GM19397 (cell line): ENCODE measurements at regions not wholly inside any gene's neighbourhood (a gene's known extent, or its start where the extent isn't known, plus 50 kb on each side); places are given as distances from the start of the nearest gene placed in this dataset.

Experiments
- ATAC-seq: cut with Tn5 transposase; IDR thresholded peaks from one replicate; pipeline ENCODE4 v1.9.1; 2021; ENCODE audit warnings: mild to moderate bottlenecking, moderate library complexity; ENCODE audit not compliant: unreplicated experiment

DNA sequence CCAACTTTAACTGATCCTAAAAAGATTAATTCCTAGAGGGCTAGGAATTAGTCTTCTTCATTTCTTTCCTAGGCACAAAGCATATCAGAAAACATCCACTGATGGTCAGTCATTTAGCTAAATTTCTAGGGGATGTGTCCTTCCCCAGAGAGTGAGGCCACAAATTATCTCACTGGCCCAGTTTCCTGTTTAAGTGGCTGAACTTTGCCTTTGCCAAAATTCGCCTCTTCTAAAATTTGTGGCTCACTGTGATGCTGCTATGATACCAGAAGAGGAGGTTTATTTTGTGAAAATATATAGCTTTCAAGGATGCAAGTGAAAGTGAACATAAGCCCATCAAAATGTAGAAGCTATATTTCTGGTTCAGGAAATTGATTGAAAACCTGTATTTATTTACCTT is 98.1 kb upstream of the FER start:
- ATAC-seq, result no peak

DNA sequence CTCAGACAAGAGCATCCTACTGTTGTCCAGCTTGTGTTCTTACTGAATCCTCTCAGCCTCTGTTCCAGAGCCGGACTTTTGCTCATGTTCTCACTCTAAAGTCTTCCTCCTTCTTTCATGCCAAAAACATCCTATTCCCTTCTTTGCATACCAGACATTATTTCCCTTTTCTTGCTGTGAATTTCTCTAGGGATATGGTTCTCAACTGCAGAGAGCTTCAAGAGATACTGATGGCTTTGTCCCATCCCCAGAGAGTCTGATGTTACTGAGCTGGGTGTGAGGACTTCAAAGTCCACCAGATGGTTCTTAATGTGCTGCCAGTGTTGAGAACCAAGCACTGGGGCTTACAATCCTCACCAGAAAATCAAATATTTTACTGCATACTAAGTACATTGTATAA is 98.6 kb upstream of the FER start:
- no peak for ATAC-seq

DNA sequence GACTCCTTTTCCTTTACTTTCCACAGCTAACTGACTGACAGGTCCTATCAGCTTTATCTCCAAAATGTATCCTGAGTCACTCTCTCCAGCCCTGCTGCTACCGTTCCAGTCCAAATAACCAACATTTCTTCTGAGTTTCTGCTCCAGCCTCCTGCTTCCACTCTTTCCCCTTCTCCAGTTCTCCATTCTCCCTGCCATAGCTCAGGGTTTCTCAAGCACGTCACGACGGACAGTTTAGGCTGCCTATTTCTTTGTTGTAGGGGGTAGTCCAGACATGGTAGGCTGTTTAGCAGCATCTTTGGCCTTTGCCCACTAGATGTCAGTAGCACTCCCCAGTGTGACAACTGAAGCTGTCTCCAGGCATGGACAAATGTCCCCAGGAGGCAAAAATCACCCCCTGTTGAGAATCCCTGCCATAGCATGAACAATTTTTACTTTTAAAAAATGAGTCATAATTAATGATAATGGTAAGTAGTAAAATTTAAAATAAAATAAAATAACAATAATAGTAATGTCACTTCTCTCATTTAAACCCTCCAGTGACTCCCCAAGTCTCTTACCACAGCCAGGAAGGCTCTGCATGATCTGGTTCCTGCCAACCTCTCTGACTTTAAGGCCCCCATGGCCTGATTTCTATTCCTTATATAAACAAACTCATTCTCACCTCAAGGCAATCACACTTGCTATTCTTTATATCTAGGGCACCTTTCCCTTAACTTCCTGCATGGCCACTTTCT is 105.4 kb upstream of the FER start:
- ATAC-seq, result peak; percentile 97

DNA sequence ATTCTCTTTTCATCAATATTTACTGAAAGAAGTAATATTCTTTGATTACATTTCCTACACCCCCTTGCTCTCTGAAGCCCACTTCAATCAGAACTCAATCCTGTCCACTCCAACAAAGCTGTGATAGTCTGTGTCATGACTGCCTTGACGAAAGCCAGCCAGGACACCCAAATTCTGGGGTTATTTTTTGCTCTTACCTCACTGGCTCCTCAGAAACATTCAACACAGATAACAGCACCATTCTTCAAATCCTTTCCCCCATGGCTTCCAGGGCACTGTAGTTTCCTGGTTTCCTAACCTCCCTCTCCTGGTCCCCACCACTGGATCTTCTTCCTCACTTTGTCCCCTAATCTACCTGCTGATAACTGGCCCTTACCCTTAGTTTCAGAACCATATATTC is 106.1 kb upstream of the FER start:
- no peak for ATAC-seq

DNA sequence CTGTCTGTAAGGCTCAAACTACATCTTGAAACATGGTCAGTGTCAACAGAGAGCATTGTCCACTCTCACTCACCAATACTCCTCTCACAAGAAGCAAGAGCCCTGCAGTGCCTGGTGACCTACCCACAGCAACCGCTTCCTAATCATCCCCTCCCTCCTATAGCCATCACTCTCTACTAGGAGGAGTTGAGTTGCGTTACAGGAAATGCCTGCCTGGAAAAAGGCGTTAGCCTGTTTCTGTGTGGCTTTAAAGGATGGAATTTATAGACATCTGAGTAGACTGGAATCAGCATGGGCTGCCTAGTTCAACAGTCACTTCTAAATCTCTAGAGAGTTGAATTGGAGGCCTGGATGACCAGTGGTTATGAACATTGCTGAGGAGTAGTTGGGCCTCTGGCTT is 108.3 kb upstream of the FER start:
- no peak for ATAC-seq

DNA sequence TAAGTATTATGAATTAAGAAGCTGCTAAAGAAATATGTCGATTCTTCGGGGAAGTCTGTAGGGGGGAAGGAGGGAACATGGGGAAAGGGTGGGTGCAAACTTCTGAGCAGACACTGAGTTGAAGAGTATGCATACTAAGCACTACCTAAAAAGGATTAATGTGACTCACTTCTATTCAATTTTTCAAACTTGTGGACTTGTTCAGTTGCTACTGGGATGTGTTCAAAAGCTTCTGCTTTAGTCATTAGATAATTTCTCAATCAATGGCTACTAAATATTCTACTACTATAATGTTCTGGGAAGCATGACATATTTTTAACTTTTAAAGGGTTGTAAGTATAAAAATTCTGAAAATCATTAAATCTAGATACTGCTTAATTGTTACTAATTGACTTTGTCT is 109.7 kb upstream of the FER start:
- no peak for ATAC-seq

DNA sequence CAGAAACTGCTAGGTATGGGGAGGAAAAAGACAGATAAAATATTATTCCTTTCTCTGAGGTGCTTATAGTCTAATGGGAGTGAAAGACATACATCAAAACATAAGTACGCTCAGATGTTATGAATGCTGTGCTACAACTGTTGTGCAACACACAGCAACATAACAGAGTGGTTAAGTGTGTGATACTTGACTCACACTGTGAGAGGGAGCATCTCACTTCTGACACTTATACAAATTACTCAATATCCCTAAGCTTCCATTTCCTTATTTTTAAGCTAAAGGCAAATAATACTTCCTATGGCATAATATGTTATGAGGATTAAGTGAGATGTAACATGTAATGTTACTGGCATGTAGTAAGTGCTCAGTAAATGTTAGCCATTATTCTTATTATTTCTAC is 110.6 kb upstream of the FER start:
- no peak for ATAC-seq

DNA sequence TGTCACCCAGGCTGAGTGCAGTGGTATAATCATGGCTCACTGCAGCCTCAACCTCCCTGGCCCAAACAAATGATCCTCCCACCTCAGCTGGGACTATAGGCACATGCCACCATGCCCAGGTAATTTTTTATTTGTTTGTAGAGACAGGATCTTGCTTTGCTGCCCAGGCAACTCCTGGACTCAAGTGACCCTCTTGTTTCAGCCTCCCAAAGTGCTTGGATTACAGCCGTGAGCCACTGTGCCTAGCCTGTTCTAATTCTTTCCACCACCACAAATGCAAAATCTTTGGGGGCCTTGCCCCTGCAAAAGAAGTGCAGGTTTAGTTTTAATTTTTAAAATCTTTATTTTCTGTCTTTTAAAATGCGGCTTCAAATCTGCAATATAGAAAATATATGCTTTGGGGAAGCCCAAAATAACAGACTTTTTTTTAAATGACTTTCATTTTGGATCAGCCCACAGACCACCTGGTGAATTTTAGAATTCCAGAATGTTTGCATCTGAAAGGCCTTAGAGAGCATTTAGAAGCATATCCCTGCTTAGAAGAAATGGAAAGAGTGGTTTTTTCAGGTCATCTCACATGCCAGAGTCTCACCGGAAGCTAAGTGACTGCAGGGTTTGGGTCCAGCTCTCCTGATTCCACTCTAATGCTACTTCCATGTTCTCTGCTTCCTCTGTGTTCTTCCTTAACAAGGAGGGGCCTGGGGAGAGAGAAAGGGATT is 111.4 kb upstream of the FER start:
- no peak for ATAC-seq

DNA sequence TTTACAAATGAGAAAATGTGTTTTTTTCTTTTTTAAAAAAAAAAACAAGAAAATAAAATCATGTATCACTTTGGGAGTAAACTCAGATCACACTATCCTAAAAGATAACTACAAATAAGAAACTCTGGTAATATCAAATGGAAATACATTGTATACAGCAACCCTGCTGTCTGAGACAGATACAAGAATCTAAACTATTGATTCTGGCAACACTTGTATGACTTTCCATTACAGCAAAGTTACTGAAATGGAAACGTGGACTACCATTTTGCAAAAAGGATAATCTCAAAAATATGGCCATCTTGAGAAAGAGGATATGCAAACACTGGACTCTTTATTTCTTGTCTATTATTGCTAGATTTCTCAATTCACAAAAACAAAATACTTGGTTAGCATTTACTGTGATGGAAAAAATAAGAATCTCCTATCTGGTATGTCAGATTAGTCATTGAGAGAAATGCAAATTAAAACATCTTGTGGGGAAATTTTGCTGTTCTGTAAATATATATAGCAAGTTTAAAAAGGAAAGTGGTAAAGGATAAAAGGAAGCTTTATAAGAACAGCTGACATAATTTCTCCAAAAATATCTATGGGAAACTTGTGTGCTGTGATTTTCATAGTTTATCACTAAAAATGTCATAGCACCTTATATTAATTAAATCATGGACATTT is 112.9 kb upstream of the FER start:
- ATAC-seq, result peak; percentile 60

DNA sequence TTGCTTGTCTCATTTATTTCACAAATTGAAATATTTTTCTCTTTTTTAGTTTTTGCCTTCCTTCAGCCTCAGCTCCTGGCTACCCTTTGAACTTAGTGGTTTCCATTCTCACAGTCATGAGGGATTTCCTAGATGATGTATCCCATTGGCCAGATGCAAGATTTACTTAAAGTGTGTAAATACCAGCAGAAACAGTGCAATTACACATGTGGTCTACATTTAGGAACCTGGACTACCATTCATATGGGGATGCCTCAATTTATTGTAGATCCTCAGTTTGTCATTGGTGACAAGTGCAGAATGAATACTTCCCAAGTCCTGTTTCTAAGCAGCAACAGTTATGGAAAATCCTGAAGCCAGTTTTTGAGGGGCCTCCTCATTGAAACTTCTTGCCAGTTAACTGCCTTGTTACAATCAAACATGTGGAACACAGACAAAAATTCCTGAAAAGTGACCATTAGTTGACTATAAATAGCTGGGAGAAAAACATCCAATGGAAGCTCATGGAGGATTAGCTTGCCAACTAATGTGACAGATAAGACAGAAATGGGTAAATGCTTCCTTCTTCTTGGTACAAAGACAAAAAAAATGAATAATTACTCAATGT is 113.6 kb upstream of the FER start:
- no peak for ATAC-seq

DNA sequence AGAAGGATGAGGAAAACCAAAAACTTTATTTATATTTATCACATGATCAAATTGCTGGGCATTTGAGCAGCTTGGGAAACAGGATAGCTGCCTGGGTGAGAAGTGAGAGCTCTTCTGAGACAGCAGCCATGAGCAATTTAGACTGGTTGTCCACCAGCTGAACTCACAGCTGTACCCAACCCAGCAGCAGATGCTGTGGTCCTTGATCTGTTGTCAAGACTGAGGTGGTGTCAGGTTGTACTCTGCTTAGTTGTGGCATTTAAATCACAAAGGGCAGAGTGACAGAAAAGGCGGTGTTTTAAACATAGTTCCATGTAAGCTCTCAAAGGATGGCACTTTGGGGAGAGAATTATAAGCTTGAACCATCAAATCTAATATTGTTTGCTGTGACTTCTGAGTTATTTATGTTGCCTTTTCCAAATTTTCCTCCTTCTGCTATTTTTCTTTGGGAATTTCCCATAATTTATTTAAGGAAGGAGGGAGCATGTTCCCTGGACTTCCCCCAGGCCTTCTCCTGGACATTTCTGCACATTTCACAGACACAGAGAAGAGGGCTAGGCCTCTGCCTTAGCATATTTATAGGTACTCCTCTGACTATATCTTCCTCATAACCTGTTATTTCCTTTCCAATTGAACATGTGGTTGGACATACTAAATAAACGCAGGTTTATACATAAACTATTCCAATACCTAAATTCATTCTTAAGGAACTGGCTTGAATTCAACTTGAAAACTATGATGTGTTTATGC is 117.7 kb upstream of the FER start:
- ATAC-seq, result no peak

DNA sequence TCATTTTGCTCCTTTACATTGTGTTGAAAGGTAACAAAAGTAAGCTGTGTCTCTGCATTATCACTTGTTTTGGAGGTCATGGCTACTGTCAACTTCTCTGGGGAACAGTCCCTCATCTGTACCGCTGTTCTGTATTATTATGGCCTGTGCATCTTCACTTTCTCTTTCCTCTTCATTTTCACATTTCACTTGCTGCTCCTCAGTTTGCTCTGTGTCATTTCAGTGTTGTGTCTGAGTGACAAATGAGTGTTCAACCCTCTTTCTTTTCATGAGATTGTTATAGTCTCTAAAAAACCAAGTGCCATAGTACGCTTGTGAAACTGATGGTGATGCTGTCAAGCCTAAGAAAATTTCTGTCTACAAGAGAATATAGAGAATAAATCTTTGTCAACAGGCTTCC is 122.0 kb upstream of the FER start:
- ATAC-seq, result no peak

DNA sequence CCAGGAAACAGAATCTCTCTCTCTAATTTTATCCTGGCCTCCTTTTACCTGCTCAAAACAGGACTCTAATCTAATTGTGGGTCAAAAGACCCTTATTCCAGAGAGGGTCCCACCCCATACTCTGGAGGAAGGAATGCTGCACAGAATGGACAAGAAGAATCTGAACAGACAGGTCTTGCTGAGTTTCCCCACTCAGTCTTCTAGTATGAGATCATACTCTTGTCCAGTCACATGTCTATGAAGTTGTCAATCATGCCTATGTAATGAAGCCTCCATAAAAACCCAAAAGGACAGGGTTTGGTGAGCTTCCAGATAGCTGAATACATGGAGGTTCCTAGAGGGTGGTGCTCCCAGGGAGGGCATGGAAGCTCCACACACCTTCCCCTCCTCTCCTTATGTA is 123.9 kb upstream of the FER start:
- ATAC-seq, result no peak

DNA sequence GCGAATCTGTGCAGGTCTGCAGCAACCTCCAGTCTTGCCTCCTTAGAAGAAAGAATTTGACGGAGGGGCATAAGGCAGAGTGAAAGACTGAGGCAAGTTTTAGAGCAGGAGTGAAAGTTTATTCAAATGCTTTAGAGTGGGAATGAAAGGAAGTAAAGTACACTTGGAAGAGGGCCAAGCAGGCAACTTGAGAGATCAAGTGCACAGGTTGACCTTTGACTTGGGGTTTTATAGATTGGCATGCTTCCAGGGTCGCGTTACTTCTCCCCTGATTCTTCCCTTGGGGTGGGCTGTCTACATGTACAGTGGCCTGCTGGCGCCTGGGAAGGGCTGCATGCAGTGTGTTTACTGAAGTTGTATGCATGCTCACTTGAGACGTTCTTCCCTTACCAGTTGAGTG is 127.2 kb upstream of the FER start:
- ATAC-seq, result no peak

DNA sequence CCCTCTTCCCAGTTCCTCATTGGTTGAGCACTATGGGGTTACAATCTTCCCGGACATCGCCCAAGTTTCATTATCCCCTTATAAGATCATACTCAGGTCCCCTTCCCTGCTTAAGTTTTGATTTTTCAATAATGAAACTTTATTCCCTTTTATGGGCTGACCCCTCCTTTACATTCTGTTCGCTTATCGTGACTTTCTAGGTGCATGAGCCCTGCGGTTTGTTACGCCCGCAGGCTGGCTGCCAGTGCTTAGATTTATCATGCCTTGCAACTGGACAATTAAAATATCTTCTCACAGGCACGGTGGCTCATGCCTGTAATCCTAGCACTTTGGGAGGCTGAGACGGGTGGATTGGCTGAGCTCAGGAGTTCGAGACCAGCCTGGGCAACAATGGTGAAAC is 127.9 kb upstream of the FER start:
- no peak for ATAC-seq

DNA sequence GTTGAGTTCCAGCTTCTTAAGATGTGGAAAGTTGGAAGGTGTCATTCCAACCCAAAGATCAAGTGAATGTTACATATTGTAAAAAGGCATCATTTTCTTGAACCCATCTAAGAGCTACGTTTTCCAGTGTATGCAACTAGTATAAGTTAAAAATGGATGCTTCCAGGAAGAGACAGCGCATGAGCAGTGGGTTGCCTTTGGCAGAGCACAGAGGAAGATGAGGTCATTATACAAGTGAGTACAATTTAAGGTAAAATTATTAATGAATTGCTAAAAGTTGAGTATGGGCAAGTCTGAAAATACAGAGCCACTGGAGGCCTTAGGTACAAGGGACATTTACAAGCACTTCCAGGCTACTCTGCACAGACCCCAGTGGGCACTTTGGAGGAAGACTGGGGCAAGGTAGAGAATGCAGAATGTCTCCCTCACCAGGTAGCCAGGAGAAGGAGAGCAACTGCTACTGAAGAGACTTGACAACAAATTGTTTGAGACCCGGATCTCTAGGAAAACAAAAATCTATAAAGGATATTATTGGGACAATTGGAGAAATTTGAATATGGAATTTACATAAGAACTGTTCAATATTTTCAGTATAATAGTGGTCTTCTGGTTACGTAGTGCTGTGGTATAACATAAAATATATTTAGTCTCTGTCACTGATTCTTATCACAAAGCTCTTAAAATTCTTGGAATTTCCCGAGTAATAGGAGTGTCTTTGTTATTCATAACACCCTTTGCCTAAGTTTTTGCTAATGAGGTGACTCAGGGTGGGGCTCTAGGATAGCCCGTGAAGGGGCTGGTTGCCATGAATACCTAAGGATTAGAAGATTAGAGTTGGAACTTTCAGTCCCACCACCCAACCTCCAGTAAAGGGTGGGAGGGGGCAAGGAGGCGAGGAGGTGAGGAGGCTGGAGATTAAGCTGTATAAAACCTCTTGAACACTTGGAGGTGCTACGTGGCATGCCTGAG is 129.9 kb upstream of the FER start:
- ATAC-seq, result no peak

DNA sequence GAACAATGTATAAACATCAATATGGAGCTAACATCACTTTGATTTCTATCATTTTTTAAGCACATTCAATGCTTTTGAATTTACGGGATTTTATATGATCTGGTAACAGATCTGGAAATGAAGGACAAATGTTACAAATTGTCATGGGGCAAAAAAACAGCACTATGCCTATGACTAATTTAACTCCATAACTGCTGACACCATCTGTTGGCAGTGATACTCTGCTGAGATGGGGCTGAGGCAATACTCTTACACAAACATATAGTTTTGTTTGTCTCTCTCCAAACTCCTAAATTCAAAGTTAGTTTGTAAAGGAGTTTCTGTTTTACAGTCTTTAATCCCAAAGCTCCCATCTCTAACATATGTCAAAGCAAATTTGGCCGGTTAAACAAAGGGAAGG is 132.5 kb upstream of the FER start:
- no peak for ATAC-seq

DNA sequence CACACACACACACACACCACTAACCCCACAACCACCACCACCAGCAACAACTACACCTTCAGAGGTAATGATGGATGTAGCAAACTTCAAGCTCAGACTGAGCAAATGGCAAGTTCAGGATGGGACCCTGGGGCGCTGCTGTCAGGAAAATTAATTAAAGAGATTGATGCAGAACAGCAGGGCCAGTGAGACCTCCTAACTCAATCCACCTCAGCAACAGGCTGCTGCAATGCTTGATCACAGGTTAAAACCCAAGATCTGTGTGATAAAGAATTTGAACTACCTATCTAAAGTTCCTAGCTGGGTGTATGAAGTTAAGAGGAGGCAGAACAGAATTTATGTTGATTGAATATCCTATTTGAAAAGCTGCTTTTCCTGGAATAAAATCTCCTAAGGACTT is 140.3 kb upstream of the FER start:
- no peak for ATAC-seq

DNA sequence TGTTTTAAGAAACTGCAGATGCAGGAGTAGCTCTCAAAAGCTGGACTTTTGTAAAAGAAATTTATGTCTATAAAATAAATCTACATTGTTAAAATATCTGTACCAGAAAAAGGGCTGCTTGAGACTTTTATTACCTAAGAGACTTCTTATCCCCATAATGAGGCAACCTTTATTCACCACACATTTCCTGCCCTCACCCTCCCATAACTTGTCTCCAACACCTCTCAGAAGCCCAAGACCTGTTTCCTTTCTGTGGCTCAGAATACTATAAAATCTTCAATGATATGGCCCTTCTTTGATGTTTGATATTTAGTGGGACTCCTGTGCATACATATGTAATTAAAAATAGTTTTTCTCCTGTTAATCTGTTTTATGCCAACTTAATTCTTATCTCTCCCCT is 141.5 kb upstream of the FER start:
- no peak for ATAC-seq

DNA sequence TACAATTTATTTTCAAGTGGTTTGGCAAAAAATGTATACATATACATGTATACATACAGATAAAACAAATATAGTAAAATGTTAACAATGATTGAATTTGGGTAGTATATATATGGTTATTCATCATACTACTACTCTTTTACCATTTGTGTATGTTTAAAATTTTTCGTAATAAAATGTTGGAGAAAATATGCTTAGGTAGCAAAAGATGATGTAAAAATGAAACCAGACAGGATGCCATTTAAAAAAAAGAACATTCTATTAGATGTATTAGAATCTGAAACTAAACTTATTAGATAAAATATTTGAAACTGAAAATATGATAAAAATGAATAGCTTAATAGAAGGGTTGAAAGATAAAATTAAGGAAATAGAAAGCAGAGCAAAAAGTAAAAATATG is 144.9 kb upstream of the FER start:
- no peak for ATAC-seq
